ENCODE measurements at regions not wholly inside any gene's neighbourhood (a gene's known extent, or its start where the extent isn't known, plus 50 kb on each side); places are given as distances from the start of the nearest gene placed in this dataset.

DNA sequence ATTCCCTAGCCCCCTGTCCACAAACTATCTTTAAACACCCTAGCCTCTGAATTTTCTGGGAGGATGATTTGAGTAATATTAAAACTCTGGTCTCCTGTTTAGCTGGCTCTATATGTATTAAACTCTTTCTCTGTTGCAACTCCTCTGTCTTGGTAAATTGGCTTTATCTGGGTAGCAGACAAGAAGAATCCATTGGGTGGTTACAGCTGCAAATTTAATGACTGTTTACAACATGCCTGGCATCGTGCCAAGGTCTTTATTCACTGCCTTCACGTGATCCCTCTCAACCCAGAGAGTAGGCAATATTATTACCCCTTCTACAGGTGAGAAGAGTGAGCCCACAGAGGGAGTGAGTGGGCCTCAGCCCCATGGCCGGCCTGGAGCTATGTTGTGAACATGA, 77.8 kb upstream of the MYL2 start:
- TF ChIP-seq CTCF (IDR thresholded peaks at IDR 0.05; ENCODE audit: low read length) (no peak), EZH2 (optimal IDR thresholded peaks at IDR 0.05; ENCODE audit: low read depth, low read length) (no peak), EZH2phosphoT487 (IDR thresholded peaks at IDR 0.05; ENCODE audit: low read length) (no peak)

Data from MM.1S (cell line).